H1 (cell line): ENCODE measurements at regions not wholly inside any gene's neighbourhood (a gene's known extent, or its start where the extent isn't known, plus 50 kb on each side); places are given as distances from the start of the nearest gene placed in this dataset.

ENCODE experiments used
- CTCF ChIA-PET: fragments of 300-600 bp; sonication (Branson Sonifier 250); formaldehyde crosslinking; loops from one replicate; lab custom pipeline; 2021; ENCODE audit not compliant: partially characterized antibody; lab: Charles Lee
- POLR2A ChIA-PET: fragments of 300-600 bp; sonication (Branson Sonifier 250); formaldehyde crosslinking; loops from one replicate; lab custom pipeline; 2021; ENCODE audit warnings: inconsistent platforms; ENCODE audit not compliant: partially characterized antibody; lab: Charles Lee
- DNase-seq, 2 experiments: peaks; one replicate each; pipeline versions ENCODE4 v3.0.0 to v3.0.0-alpha.2; 2010 to 2022; ENCODE audit warnings: low spot score in 2 of 2, low read depth in 1 of 2, mixed read lengths in 1 of 2
- FAIRE-seq: peaks from 2 replicates; lab custom pipeline; 2011; peaks lifted over from hg19 to GRCh38; lab: Jason Lieb, UNC
- H2AFZ ChIP-seq: 2 replicates; pipeline ENCODE4 v1.8.1; 2012; ENCODE audit warnings: low read length, inconsistent platforms
- H2AK5ac ChIP-seq: 2 replicates; pipeline ENCODE4 v1.6.1; 2013; ENCODE audit warnings: low read depth, low read length
- H2BK120ac ChIP-seq: replicated peaks from 2 replicates; pipeline ENCODE3; 2013; ENCODE audit warnings: low read depth, low read length, inconsistent platforms
- H2BK12ac ChIP-seq: 2 replicates; pipeline ENCODE4 v1.6.1; 2013; ENCODE audit warnings: low read depth, low read length
- H2BK15ac ChIP-seq: 2 replicates; pipeline ENCODE4 v1.6.1; 2013; ENCODE audit warnings: low read length
- H2BK20ac ChIP-seq: 2 replicates; pipeline ENCODE4 v1.6.1; 2013; ENCODE audit warnings: low read length
- H2BK5ac ChIP-seq: 2 replicates; pipeline ENCODE4 v1.6.1; 2013; ENCODE audit warnings: low read depth, low read length
- H3K14ac ChIP-seq: 2 replicates; pipeline ENCODE4 v1.6.1; 2013; ENCODE audit warnings: inconsistent platforms; ENCODE audit not compliant: insufficient read length
- H3K18ac ChIP-seq: 2 replicates; pipeline ENCODE4 v1.6.1; 2013; ENCODE audit warnings: low read length; ENCODE audit errors: extremely low read depth
- H3K23ac ChIP-seq: 2 replicates; pipeline ENCODE4 v1.6.1; 2013; ENCODE audit warnings: inconsistent platforms; ENCODE audit not compliant: insufficient read length
- H3K23me2 ChIP-seq: 2 replicates; pipeline ENCODE4 v1.6.1; 2013; ENCODE audit warnings: low read depth, low read length
- H3K27ac ChIP-seq: 2 replicates; pipeline ENCODE4 v1.6.1; 2011; ENCODE audit warnings: low read depth, low read length, inconsistent platforms
- H3K27me3 ChIP-seq, 4 experiments: replicated peaks in 1 of 4; 1 replicate in 1 of 4; 2 replicates in 3 of 4; pipeline versions ENCODE4 v1.6.1 to v1.8.1; 2011 to 2013; ENCODE audit warnings: low read length in 3 of 4, mild to moderate bottlenecking in 3 of 4, inconsistent platforms in 2 of 4, mixed read lengths in 2 of 4, moderate library complexity in 1 of 4; ENCODE audit not compliant: control insufficient read depth in 3 of 4, insufficient read depth in 3 of 4; ENCODE audit errors: extremely low read depth in 1 of 4
- H3K36me3 ChIP-seq, 4 experiments: 2 replicates each; pipeline versions ENCODE4 v1.6.1 to v1.8.1; 2011 to 2013; ENCODE audit warnings: mild to moderate bottlenecking in 4 of 4, low read length in 3 of 4, moderate library complexity in 2 of 4, control low read depth in 1 of 4, inconsistent platforms in 1 of 4; ENCODE audit not compliant: insufficient read depth in 4 of 4, control insufficient read depth in 2 of 4
- H3K4ac ChIP-seq: replicated peaks from 2 replicates; pipeline ENCODE3; 2013; ENCODE audit warnings: low read length, low read depth, mixed read lengths, inconsistent platforms; ENCODE audit not compliant: insufficient read length
- H3K4me1 ChIP-seq, 4 experiments: replicated peaks in 1 of 4; 1 replicate in 1 of 4; 2 replicates in 3 of 4; pipeline versions ENCODE4 v1.6.1 to v1.8.1; 2011 to 2013; ENCODE audit warnings: low read length in 3 of 4, inconsistent platforms in 2 of 4, mixed read lengths in 1 of 4; ENCODE audit not compliant: insufficient read depth in 4 of 4, control insufficient read depth in 3 of 4
- H3K4me2 ChIP-seq, 2 experiments: 2 replicates each; pipeline versions ENCODE4 v1.6.1 to v1.8.1; 2011 to 2013; ENCODE audit warnings: low read depth in 2 of 2, low read length in 2 of 2, control low read depth in 1 of 2, inconsistent platforms in 1 of 2, mild to moderate bottlenecking in 1 of 2; ENCODE audit not compliant: insufficient read depth in 1 of 2
- H3K4me3 ChIP-seq, 4 experiments: fragments of 200-600, 300-600 bp in 1 of 4; sonication (generic), shearing (Covaris generic), sonication (Bioruptor Twin) in 1 of 4; 2 replicates each; pipeline versions ENCODE4 v1.5.1 to v1.8.1; 2011 to 2016; ENCODE audit warnings: low read length in 4 of 4, low read depth in 3 of 4, control low read depth in 2 of 4, inconsistent platforms in 2 of 4, mild to moderate bottlenecking in 2 of 4, mixed read lengths in 1 of 4, moderate library complexity in 1 of 4; ENCODE audit not compliant: insufficient read depth in 2 of 4; ENCODE audit errors: extremely low read depth in 1 of 4
- H3K56ac ChIP-seq: replicated peaks from 2 replicates; pipeline ENCODE3; 2013; ENCODE audit warnings: low read depth, mild to moderate bottlenecking, mixed read lengths, low read length, inconsistent platforms; ENCODE audit not compliant: insufficient read length
- H3K79me1 ChIP-seq: 2 replicates; pipeline ENCODE4 v1.6.1; 2013; ENCODE audit warnings: low read depth, low read length, control low read depth
- H3K79me2 ChIP-seq, 2 experiments: 2 replicates each; pipeline versions ENCODE4 v1.6.1 to v1.8.1; 2012 to 2013; ENCODE audit warnings: low read length in 2 of 2, mild to moderate bottlenecking in 2 of 2, inconsistent platforms in 1 of 2; ENCODE audit not compliant: insufficient read depth in 2 of 2, control insufficient read depth in 1 of 2
- H3K9ac ChIP-seq, 4 experiments: replicated peaks in 1 of 4; 1 replicate in 1 of 4; 2 replicates in 3 of 4; pipeline versions ENCODE4 v1.6.1 to v1.8.1; 2011 to 2013; ENCODE audit warnings: low read depth in 3 of 4, low read length in 3 of 4, control low read depth in 2 of 4, mild to moderate bottlenecking in 2 of 4, moderate library complexity in 2 of 4, inconsistent platforms in 1 of 4; ENCODE audit errors: extremely low read depth in 1 of 4
- H3K9me3 ChIP-seq, 2 experiments: 2 replicates each; pipeline versions ENCODE4 v1.6.1 to v1.8.1; 2012 to 2013; ENCODE audit warnings: mild to moderate bottlenecking in 2 of 2, moderate library complexity in 2 of 2, control low read depth in 1 of 2, inconsistent platforms in 1 of 2, low read depth in 1 of 2, low read length in 1 of 2, mixed read lengths in 1 of 2; ENCODE audit not compliant: insufficient read depth in 2 of 2
- H4K20me1 ChIP-seq, 2 experiments: replicated peaks in 1 of 2; 2 replicates each; pipeline versions ENCODE3 to v1.8.1; 2011 to 2013; ENCODE audit warnings: inconsistent platforms in 2 of 2, low read length in 2 of 2, mild to moderate bottlenecking in 1 of 2; ENCODE audit not compliant: insufficient read depth in 2 of 2, control insufficient read depth in 1 of 2
- H4K5ac ChIP-seq: 2 replicates; pipeline ENCODE4 v1.6.1; 2013; ENCODE audit warnings: low read length, low read depth, mixed read lengths, inconsistent platforms; ENCODE audit not compliant: insufficient read length
- H4K8ac ChIP-seq: 2 replicates; pipeline ENCODE4 v1.8.0; 2013; ENCODE audit warnings: mild to moderate bottlenecking, moderate library complexity, low read length, inconsistent platforms; ENCODE audit not compliant: insufficient read depth; ENCODE audit errors: extremely low read depth
- H4K91ac ChIP-seq: replicated peaks from 2 replicates; pipeline ENCODE3; 2013; ENCODE audit warnings: low read length, mixed read lengths, inconsistent platforms; ENCODE audit not compliant: insufficient read length
- BACH1 ChIP-seq: IDR thresholded peaks from 2 replicates; pipeline ENCODE4 v1.6.1; 2012; ENCODE audit warnings: low read length, improper control_type of control experiment
- EZH2 ChIP-seq: fragments of 200-600 bp; sonication (generic); IDR thresholded peaks from 2 replicates; pipeline ENCODE4 v1.7.1; 2012; ENCODE audit warnings: low read depth, mild to moderate bottlenecking, moderate library complexity, low read length, inconsistent platforms; ENCODE audit not compliant: severe bottlenecking
- FOSL1 ChIP-seq: IDR thresholded peaks from 2 replicates; pipeline ENCODE4 v1.6.1; 2011; ENCODE audit warnings: mild to moderate bottlenecking, low read depth, low read length, moderate library complexity; ENCODE audit not compliant: insufficient read depth
- JUND ChIP-seq: IDR thresholded peaks from 2 replicates; pipeline ENCODE4 v1.6.1; 2011; ENCODE audit warnings: mild to moderate bottlenecking, improper control_type of control experiment, low read length
- KDM1A ChIP-seq: fragments of 200-600, 300-600 bp; sonication (generic); IDR thresholded peaks from 2 replicates; pipeline ENCODE4 v1.7.1; 2016; ENCODE audit warnings: mild to moderate bottlenecking, low read length, borderline replicate concordance
- KDM5A ChIP-seq: fragments of 200-600 bp; IDR thresholded peaks from 2 replicates; pipeline ENCODE4 v1.7.1; 2012; ENCODE audit warnings: mild to moderate bottlenecking, low read length, inconsistent platforms, mixed read lengths
- MAFK ChIP-seq: IDR thresholded peaks from 2 replicates; pipeline ENCODE4 v1.6.1; 2012; ENCODE audit warnings: low read depth, mild to moderate bottlenecking, improper control_type of control experiment, low read length
- PHF8 ChIP-seq: fragments of 200-600 bp; sonication (generic); conservative IDR thresholded peaks from 2 replicates; pipeline ENCODE4 v1.7.1; 2012; ENCODE audit warnings: low read depth, mild to moderate bottlenecking, inconsistent platforms, low read length, moderate library complexity
- POLR2AphosphoS5 ChIP-seq: IDR thresholded peaks from 2 replicates; pipeline ENCODE4 v1.6.1; 2011; ENCODE audit warnings: low read depth, low read length
- RAD21 ChIP-seq, 2 experiments: IDR thresholded peaks in 1 of 2; conservative IDR thresholded peaks in 1 of 2; 2 replicates each; pipeline ENCODE4 v1.6.1; 2011; ENCODE audit warnings: low read depth in 2 of 2, low read length in 2 of 2, improper control_type of control experiment in 1 of 2, inconsistent platforms in 1 of 2, mild to moderate bottlenecking in 1 of 2, moderate library complexity in 1 of 2
- RBBP5 ChIP-seq: IDR thresholded peaks from 2 replicates; pipeline ENCODE4 v1.7.1; 2012; ENCODE audit warnings: low read depth, mild to moderate bottlenecking, inconsistent platforms, low read length, moderate library complexity, borderline replicate concordance
- SP2 ChIP-seq: IDR thresholded peaks from 2 replicates; pipeline ENCODE4 v1.6.1; 2012; ENCODE audit warnings: mild to moderate bottlenecking, low read length, inconsistent platforms
- TEAD4 ChIP-seq: IDR thresholded peaks from 2 replicates; pipeline ENCODE4 v1.6.1; 2012; ENCODE audit warnings: low read depth, low read length, inconsistent platforms, mixed read lengths
- YY1 ChIP-seq: IDR thresholded peaks from 2 replicates; pipeline ENCODE4 v1.6.1; 2011; ENCODE audit warnings: low read depth, mild to moderate bottlenecking, low read length
- WGBS, 2 experiments: shearing (Covaris generic) in 1 of 2; methylation state at CpG; one replicate each; pipeline versions ENCODE4 v1.1.6 to v1.1.7; 2013 to 2015; ENCODE audit warnings: low lambda C conversion rate in 2 of 2, mixed read lengths in 2 of 2, inconsistent platforms in 1 of 2, low coverage in 1 of 2, missing lambda C conversion rate in 1 of 2; ENCODE audit not compliant: insufficient replicate concordance in 2 of 2, insufficient coverage in 1 of 2, insufficient read length in 1 of 2; ENCODE audit errors: extremely low coverage in 1 of 2, missing lambda C conversion rate in 1 of 2; 5-methylcytosine and 5-hydroxymethylcytosine counted together
- TF ChIP-seq, protein P1 (sequence below): IDR thresholded peaks from 2 replicates; pipeline ENCODE4 v1.6.1; 2012; ENCODE audit warnings: inconsistent platforms

DNA sequence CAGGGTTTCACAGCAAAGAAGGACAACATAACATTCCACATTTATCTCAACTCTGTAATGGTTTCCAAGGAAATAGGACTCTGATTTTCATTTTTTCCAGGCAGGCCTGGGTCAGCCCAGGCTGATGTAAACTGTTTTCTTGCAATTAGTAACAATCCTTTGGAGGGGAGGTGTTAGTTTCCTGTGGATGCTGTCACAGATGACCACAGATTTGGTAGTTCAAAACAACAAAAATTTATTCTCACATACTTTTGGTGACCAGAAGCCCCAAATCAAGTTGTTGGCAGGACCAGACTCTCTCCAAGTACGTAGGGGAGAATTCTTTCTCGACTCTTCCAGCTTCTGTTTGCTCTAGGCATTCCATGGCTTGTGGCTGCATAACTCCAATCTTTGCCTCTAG is 88.0 kb downstream of the EDEM1 start:
- Histone ChIP-seq H3K23ac (no peak overlapping the region), H3K4me2 (no peak overlapping the region), H3K9ac (no peak overlapping the region), H4K20me1 (no peaks in the 10 kb centered on the region), H2BK15ac (no peak overlapping the region), H2BK120ac (no peak overlapping the region), H3K79me2 (no peaks in the 10 kb centered on the region), H3K79me1 (no peaks in the 10 kb centered on the region), H4K5ac (no peak overlapping the region), H2BK20ac (no peak overlapping the region), H3K27me3 (no peaks in the 10 kb centered on the region), H3K14ac (no peak overlapping the region), H3K4me1 (no peaks in the 10 kb centered on the region), H3K4ac (no peak overlapping the region), H3K27ac (no peak overlapping the region), H3K36me3 (no peaks in the 10 kb centered on the region), H4K8ac (no peak overlapping the region), H3K18ac (no peak overlapping the region), H2BK12ac (no peak overlapping the region), H2AK5ac (no peak overlapping the region), H3K56ac (no peak overlapping the region), H2BK5ac (no peak overlapping the region), H3K4me3 (no peak overlapping the region), H3K23me2 (no peaks in the 10 kb centered on the region), H4K91ac (no peak overlapping the region), H2AFZ (no peak overlapping the region), H3K9me3 (no peaks in the 10 kb centered on the region)
- ChIA-PET POLR2A (no interaction called here), CTCF (interaction anchor here (1.0 to 2.3 kb wide), 2 partner anchors 22 to 43 kb away, joined by 4 to 8 read pairs; no protein-coding TSS in a partner anchor)
- no peak for DNase-seq
- WGBS, 2 experiments: 80% methylated on average over 2 of the region's 2 CpGs; no CpG with 5 or more reads in 1 of the 2 experiments
- FAIRE-seq: no peak
- TF ChIP-seq, protein P1, sequence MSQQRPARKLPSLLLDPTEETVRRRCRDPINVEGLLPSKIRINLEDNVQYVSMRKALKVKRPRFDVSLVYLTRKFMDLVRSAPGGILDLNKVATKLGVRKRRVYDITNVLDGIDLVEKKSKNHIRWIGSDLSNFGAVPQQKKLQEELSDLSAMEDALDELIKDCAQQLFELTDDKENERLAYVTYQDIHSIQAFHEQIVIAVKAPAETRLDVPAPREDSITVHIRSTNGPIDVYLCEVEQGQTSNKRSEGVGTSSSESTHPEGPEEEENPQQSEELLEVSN: no peak
- TF ChIP-seq KDM5A (no peak), JUND (no peak), PHF8 (no peak), KDM1A (no peak), RBBP5 (no peak), POLR2AphosphoS5 (no peak), SP2 (no peak), RAD21 (IDR thresholded peaks at IDR 0.05 in 1 of 2, conservative IDR thresholded peaks at IDR 0.05 in 1 of 2; ENCODE audit: low read depth in 2 of 2, low read length in 2 of 2) (no peak), TEAD4 (no peak), MAFK (no peak), BACH1 (no peak), FOSL1 (no peak), YY1 (no peak), EZH2 (no peak)
